ENCODE measurements at regions not wholly inside any gene's neighbourhood (a gene's known extent, or its start where the extent isn't known, plus 50 kb on each side); places are given as distances from the start of the nearest gene placed in this dataset.
"Not testable (repeated sequence)": the region's sequence is repeated elsewhere in the genome, so short reads cannot be mapped to it uniquely, and the experiment has no call there.

GRCh38 chr5:136924490-136924889 lies 559.1 kb upstream of the TRPC7 start:
- no peak for DNase-seq (ENCODE audit: low read depth)

GRCh38 chr5:136910625-136911024 lies 545.3 kb upstream of the TRPC7 start:
- DNase-seq (ENCODE audit: low read depth), result no peak

- DNase-seq (ENCODE audit: low read depth), result no peak
Measured at GRCh38 chr5:136909906-136910305, 544.6 kb upstream of the TRPC7 start.

- no peak for DNase-seq (ENCODE audit: low read depth)
Measured at GRCh38 chr5:136907371-136907770, 542.0 kb upstream of the TRPC7 start.

- DNase-seq (ENCODE audit: low read depth), result no peak
Measured at GRCh38 chr5:136906545-136906944, 541.2 kb upstream of the TRPC7 start.

GRCh38 chr5:136905571-136905970 lies 540.2 kb upstream of the TRPC7 start:
- DNase-seq (ENCODE audit: low read depth), result no peak

- DNase-seq (ENCODE audit: low read depth), result no peak
Measured at GRCh38 chr5:136894070-136894469, 528.7 kb upstream of the TRPC7 start.

- DNase-seq (ENCODE audit: low read depth), result no peak
Measured at GRCh38 chr5:136892000-136892399, 526.7 kb upstream of the TRPC7 start.

- DNase-seq (ENCODE audit: low read depth), result no peak
Measured at GRCh38 chr5:136891175-136891972, 526.0 kb upstream of the TRPC7 start.

GRCh38 chr5:136890431-136891148 lies 525.2 kb upstream of the TRPC7 start:
- no peak for DNase-seq (ENCODE audit: low read depth)

- no peak for DNase-seq (ENCODE audit: low read depth)
Measured at GRCh38 chr5:136886608-136887007, 521.3 kb upstream of the TRPC7 start.

GRCh38 chr5:136864960-136865359 lies 499.6 kb upstream of the TRPC7 start:
- DNase-seq (ENCODE audit: low read depth), result no peak

GRCh38 chr5:136856648-136857047 lies 491.3 kb upstream of the TRPC7 start:
- DNase-seq (ENCODE audit: low read depth), result no peak

- no peak for DNase-seq (ENCODE audit: low read depth)
Measured at GRCh38 chr5:136853971-136854370, 488.6 kb upstream of the TRPC7 start.

GRCh38 chr5:136840601-136841000 lies 475.3 kb upstream of the TRPC7 start:
- no peak for DNase-seq (ENCODE audit: low read depth)

- DNase-seq (ENCODE audit: low read depth), result no peak
Measured at GRCh38 chr5:136836093-136836492, 470.7 kb upstream of the TRPC7 start.

- no peak for DNase-seq (ENCODE audit: low read depth)
Measured at GRCh38 chr5:136820848-136821247, 455.5 kb upstream of the TRPC7 start.

- no peak for DNase-seq (ENCODE audit: low read depth)
Measured at GRCh38 chr5:136819526-136820302, 454.4 kb upstream of the TRPC7 start.

GRCh38 chr5:136816327-136816726 lies 451.0 kb upstream of the TRPC7 start:
- no peak for DNase-seq (ENCODE audit: low read depth)

- DNase-seq (ENCODE audit: low read depth), result no peak
Measured at GRCh38 chr5:136814619-136815378, 449.5 kb upstream of the TRPC7 start.

- not testable (repeated sequence) for DNase-seq (ENCODE audit: low read depth)
Measured at GRCh38 chr5:136812270-136812669, 446.9 kb upstream of the TRPC7 start.

GRCh38 chr5:136811551-136811950 lies 446.2 kb upstream of the TRPC7 start:
- no peak for DNase-seq (ENCODE audit: low read depth)

Data from stimulated activated CD8-positive, alpha-beta memory T cell treated with anti-CD3 and anti-CD28 coated beads, Interleukin-15, amount 100 ng/mL, for 1 hour (primary cell).